ENCODE measurements at regions not wholly inside any gene's neighbourhood (a gene's known extent, or its start where the extent isn't known, plus 50 kb on each side); places are given as distances from the start of the nearest gene placed in this dataset.
"Not testable (repeated sequence)": the region's sequence is repeated elsewhere in the genome, so short reads cannot be mapped to it uniquely, and the experiment has no call there.

GRCh38 chr13:69616396-69616795 is 491.2 kb upstream of the ATXN8OS start:
- ChIA-PET POLR2A (no interaction called here), CTCF (no interaction called here)
- Mint-ChIP-seq H3K36me3 (ENCODE audit: low read depth) (no peaks in the 10 kb centered on the region), H3K27me3 (no peaks in the 10 kb centered on the region), H3K4me3 (no peak overlapping the region), H3K27ac (no peak overlapping the region), H3K9me3 (peaks cover 6% of the 10 kb centered on the region), H3K4me1 (no peaks in the 10 kb centered on the region)
- intact Hi-C loops (cut with micrococcal nuclease): no loop called here
- no peak for TF ChIP-seq CTCF (IDR thresholded peaks at IDR 0.05)
- ATAC-seq (ENCODE audit: low read depth): no peak
- DNase-seq: no peak

- H3K4me3 Mint-ChIP-seq; CTCF ChIA-PET; H3K27me3 Mint-ChIP-seq; H3K36me3 Mint-ChIP-seq (ENCODE audit: low read depth); POLR2A ChIA-PET; H3K9me3 Mint-ChIP-seq; DNase-seq; H3K4me1 Mint-ChIP-seq; ATAC-seq (ENCODE audit: low read depth); intact Hi-C loops (cut with micrococcal nuclease); H3K27ac Mint-ChIP-seq: not testable (repeated sequence)
Measured at GRCh38 chr13:69615055-69615454, 492.6 kb upstream of the ATXN8OS start.

GRCh38 chr13:69604698-69605097 is 502.9 kb upstream of the ATXN8OS start:
- no peak overlapping the region for H3K4me3 Mint-ChIP-seq
- no peaks in the 10 kb centered on the region for H3K36me3 Mint-ChIP-seq (ENCODE audit: low read depth)
- TF ChIP-seq CTCF (IDR thresholded peaks at IDR 0.05): no peak
- H3K9me3 Mint-ChIP-seq: peaks cover 2% of the 10 kb centered on the region
- no peaks in the 10 kb centered on the region for H3K4me1 Mint-ChIP-seq
- no peak overlapping the region for H3K27ac Mint-ChIP-seq
- ChIA-PET POLR2A (no interaction called here), CTCF (no interaction called here)
- DNase-seq (no peak), ATAC-seq (ENCODE audit: low read depth) (no peak)
- intact Hi-C loops (cut with micrococcal nuclease): no loop called here
- no peaks in the 10 kb centered on the region for H3K27me3 Mint-ChIP-seq

GRCh38 chr13:69603144-69603853 is 504.3 kb upstream of the ATXN8OS start:
- Mint-ChIP-seq H3K27me3 (no peaks in the 10 kb centered on the region), H3K36me3 (ENCODE audit: low read depth) (no peaks in the 10 kb centered on the region), H3K27ac (no peak overlapping the region), H3K4me1 (no peaks in the 10 kb centered on the region), H3K9me3 (peaks cover 2% of the 10 kb centered on the region), H3K4me3 (no peak overlapping the region)
- ATAC-seq (ENCODE audit: low read depth): no peak
- DNase-seq: no peak
- TF ChIP-seq CTCF (IDR thresholded peaks at IDR 0.05): no peak
- CTCF ChIA-PET: no interaction called here
- intact Hi-C loops (cut with micrococcal nuclease): no loop called here
- POLR2A ChIA-PET: no interaction called here

- POLR2A ChIA-PET: no interaction called here
- H3K27ac Mint-ChIP-seq: no peak overlapping the region
Measured at GRCh38 chr13:69601661-69602060, 506.0 kb upstream of the ATXN8OS start.

More at GRCh38 chr13:69601661-69602060, 506.0 kb upstream of the ATXN8OS start:
- TF ChIP-seq CTCF (IDR thresholded peaks at IDR 0.05): no peak
- DNase-seq (no peak), ATAC-seq (ENCODE audit: low read depth) (no peak)
- no peaks in the 10 kb centered on the region for H3K4me1 Mint-ChIP-seq
- CTCF ChIA-PET: no interaction called here
- no peak overlapping the region for H3K4me3 Mint-ChIP-seq
- no peaks in the 10 kb centered on the region for H3K27me3 Mint-ChIP-seq
- intact Hi-C loops (cut with micrococcal nuclease): no loop called here
- H3K9me3 Mint-ChIP-seq: peaks cover 2% of the 10 kb centered on the region
- H3K36me3 Mint-ChIP-seq (ENCODE audit: low read depth): no peaks in the 10 kb centered on the region

Data from activated B cell treated with CpG ODN at 0.5 μM for 24 hours (primary cell).